ENCODE measurements at regions not wholly inside any gene's neighbourhood (a gene's known extent, or its start where the extent isn't known, plus 50 kb on each side); places are given as distances from the start of the nearest gene placed in this dataset.

- TF ChIP-seq CTCF (IDR thresholded peaks at IDR 0.05) = no peak
- TF ChIP-seq EP300 (IDR thresholded peaks at IDR 0.05) = no peak
- TF ChIP-seq POLR2A (IDR thresholded peaks at IDR 0.05) = no peak
Measured at GRCh38 chr18:41323044-41323443, 632.0 kb upstream of the PIK3C3 start.

All from ovary (tissue), 3 donors.